ENCODE measurements at regions not wholly inside any gene's neighbourhood (a gene's known extent, or its start where the extent isn't known, plus 50 kb on each side); places are given as distances from the start of the nearest gene placed in this dataset.

DNA sequence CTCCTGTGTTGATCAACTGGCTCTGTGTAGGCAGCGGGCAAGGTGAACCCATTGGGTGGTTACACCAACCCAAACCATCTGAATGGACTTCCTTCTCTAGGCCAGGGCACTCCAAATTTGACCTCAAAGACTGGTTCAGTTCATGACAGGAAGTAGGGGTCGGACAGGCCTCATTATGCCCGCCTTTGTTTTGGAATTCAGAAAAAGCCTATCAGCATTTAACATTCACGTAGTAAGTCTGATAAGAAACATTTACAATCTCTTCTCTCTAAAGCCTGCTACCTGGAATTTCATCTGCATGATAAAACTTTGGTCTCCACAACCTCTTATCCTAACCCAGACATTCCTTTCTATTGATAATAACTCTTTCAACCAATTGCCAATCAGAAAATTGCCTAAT, 97.1 kb upstream of the ETV3 start:
- intact Hi-C loops (cut with DNase I; ENCODE audit: low total_unique reads), result no loop called here
- 66 to 82% (median 72%) methylated on average over 4 of the region's 4 CpGs for WGBS, 5 donors
- DNase-seq, result no peak
- H3K36me3 ChIP-seq, result no peaks in the 10 kb centered on the region
- no peaks in the 10 kb centered on the region for H3K9me3 ChIP-seq
- H3K27ac ChIP-seq, result no peak overlapping the region
- H3K27me3 ChIP-seq (replicated peaks in 1 of 7), result peaks cover 0 to 17% (median 0%) of the 10 kb centered on the region in 7 donors
- no peaks in the 10 kb centered on the region for H3K4me1 ChIP-seq
- H3K4me3 ChIP-seq, result no peak overlapping the region
- TF ChIP-seq, protein P1, sequence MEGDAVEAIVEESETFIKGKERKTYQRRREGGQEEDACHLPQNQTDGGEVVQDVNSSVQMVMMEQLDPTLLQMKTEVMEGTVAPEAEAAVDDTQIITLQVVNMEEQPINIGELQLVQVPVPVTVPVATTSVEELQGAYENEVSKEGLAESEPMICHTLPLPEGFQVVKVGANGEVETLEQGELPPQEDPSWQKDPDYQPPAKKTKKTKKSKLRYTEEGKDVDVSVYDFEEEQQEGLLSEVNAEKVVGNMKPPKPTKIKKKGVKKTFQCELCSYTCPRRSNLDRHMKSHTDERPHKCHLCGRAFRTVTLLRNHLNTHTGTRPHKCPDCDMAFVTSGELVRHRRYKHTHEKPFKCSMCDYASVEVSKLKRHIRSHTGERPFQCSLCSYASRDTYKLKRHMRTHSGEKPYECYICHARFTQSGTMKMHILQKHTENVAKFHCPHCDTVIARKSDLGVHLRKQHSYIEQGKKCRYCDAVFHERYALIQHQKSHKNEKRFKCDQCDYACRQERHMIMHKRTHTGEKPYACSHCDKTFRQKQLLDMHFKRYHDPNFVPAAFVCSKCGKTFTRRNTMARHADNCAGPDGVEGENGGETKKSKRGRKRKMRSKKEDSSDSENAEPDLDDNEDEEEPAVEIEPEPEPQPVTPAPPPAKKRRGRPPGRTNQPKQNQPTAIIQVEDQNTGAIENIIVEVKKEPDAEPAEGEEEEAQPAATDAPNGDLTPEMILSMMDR (IDR thresholded peaks at IDR 0.05 in 8 of 11, conservative IDR thresholded peaks at IDR 0.05 in 3 of 11), result no peak
- TF ChIP-seq POLR2AphosphoS5 (IDR thresholded peaks at IDR 0.05), result no peak
- TF ChIP-seq POLR2A (IDR thresholded peaks at IDR 0.05), result no peak

DNA sequence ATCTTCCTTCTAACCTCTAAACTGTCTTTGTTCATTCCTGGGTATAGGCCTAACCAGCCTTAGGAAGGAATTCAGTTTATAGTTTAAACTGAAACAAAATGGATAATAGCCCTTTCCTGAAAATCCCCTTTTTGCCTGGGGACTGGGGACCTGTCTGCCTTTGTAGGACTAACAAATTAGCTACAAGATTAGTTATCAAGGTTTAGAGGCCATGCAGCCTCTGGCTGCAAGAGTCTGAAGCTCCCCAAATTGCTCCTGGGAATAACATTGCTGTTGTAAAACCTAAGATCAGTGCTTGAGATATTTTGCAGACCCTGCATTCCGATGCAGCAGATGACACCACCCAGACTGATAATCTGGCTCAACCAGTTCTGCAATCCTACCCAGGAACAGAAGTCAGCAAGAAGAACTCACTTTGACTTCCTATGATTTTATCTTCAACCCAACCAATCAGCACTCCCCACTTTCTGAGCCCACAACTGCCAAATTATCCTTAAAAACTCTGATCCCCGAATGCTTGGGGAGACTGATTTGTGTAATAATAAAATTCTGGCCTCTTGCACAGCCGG, 96.6 kb upstream of the ETV3 start:
- no peaks in the 10 kb centered on the region for H3K9me3 ChIP-seq
- H3K27ac ChIP-seq, result no peak overlapping the region
- intact Hi-C loops (cut with DNase I; ENCODE audit: low total_unique reads), result no loop called here
- H3K36me3 ChIP-seq, result no peaks in the 10 kb centered on the region
- no peaks in the 10 kb centered on the region for H3K4me1 ChIP-seq
- TF ChIP-seq POLR2AphosphoS5 (IDR thresholded peaks at IDR 0.05) (no peak), POLR2A (IDR thresholded peaks at IDR 0.05) (no peak)
- TF ChIP-seq, protein P1 (IDR thresholded peaks at IDR 0.05 in 8 of 11, conservative IDR thresholded peaks at IDR 0.05 in 3 of 11), result no peak
- H3K4me3 ChIP-seq, result no peak overlapping the region
- no peak for DNase-seq
- peaks cover 0 to 17% (median 0%) of the 10 kb centered on the region in 7 donors for H3K27me3 ChIP-seq (replicated peaks in 1 of 7)
- 63 to 85% (median 71%) methylated on average over 3 of the region's 3 CpGs for WGBS, 5 donors

GRCh38 chr1:157233131-157233530, 94.9 kb upstream of the ETV3 start:
- 13 to 28% (median 16%) methylated on average over 1 of the region's 1 CpG for WGBS, 5 donors
- no peak for DNase-seq
- Histone ChIP-seq H3K4me3 (no peak overlapping the region), H3K36me3 (no peaks in the 10 kb centered on the region), H3K27ac (no peak overlapping the region), H3K4me1 (no peaks in the 10 kb centered on the region), H3K9me3 (no peaks in the 10 kb centered on the region), H3K27me3 (replicated peaks in 1 of 7) (peaks cover 0 to 11% (median 0%) of the 10 kb centered on the region in 7 donors)
- intact Hi-C loops (cut with DNase I; ENCODE audit: low total_unique reads), result no loop called here
- TF ChIP-seq POLR2A (IDR thresholded peaks at IDR 0.05) (no peak), POLR2AphosphoS5 (IDR thresholded peaks at IDR 0.05) (no peak)
- TF ChIP-seq, protein P1 (IDR thresholded peaks at IDR 0.05 in 8 of 11, conservative IDR thresholded peaks at IDR 0.05 in 3 of 11), result no peak

DNA sequence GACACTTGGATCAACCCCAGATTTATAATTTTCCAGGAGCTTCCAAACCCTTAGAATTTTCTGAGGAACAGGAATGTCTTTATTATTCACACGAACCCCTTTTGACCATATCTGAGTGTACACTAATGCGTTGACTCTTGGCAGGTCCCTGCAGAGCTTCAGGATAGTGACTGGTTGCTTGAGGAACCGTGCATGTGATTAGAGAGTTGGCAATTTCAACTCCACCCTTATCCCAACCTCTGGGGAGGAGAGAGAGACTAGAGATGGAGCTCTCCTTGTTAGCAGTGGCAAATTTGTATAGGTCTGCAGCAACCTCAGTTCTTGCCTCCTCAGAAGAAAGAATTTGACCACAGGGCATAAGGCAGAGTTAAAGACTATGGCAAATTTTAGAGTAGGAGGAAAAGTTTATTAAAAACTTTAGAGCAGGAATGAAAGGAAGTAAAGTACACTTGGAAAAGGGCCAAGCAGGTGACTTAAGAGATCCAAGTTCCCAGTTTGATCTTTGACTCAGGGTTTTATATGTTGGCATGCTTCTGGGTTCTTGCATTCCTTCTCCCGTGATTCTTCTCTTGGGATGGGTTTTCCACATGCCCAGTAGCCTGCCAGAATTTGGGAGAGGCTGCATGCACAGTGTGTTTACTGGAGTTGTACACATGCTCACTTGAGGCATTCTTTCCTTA, 93.8 kb upstream of the ETV3 start:
- DNase-seq, result no peak
- 72 to 82% (median 77%) methylated on average over 4 of the region's 4 CpGs for WGBS, 5 donors
- H3K4me3 ChIP-seq, result no peak overlapping the region
- intact Hi-C loops (cut with DNase I; ENCODE audit: low total_unique reads), result no loop called here
- no peaks in the 10 kb centered on the region for H3K27me3 ChIP-seq (replicated peaks in 1 of 7)
- no peaks in the 10 kb centered on the region for H3K9me3 ChIP-seq
- TF ChIP-seq POLR2AphosphoS5 (IDR thresholded peaks at IDR 0.05) (no peak), POLR2A (IDR thresholded peaks at IDR 0.05) (no peak)
- TF ChIP-seq, protein P1 (IDR thresholded peaks at IDR 0.05 in 8 of 11, conservative IDR thresholded peaks at IDR 0.05 in 3 of 11), result no peak
- H3K36me3 ChIP-seq, result no peaks in the 10 kb centered on the region
- no peak overlapping the region for H3K27ac ChIP-seq
- H3K4me1 ChIP-seq, result no peaks in the 10 kb centered on the region

Data from spleen (tissue), 11 donors.